Skeletal muscle tissue (tissue), 3 donors: ENCODE measurements at regions not wholly inside any gene's neighbourhood (a gene's known extent, or its start where the extent isn't known, plus 50 kb on each side); places are given as distances from the start of the nearest gene placed in this dataset.

ENCODE experiments used
- H3K27ac ChIP-seq: one replicate; pipeline ENCODE4 v1.7.0; 2013; ENCODE audit warnings: mild to moderate bottlenecking, low read depth, low read length, inconsistent platforms
- H3K27me3 ChIP-seq, 3 donors: one replicate each; pipeline ENCODE4 v1.7.0; 2013; ENCODE audit warnings: low read length in 3 of 3; ENCODE audit not compliant: control insufficient read depth in 3 of 3, insufficient read depth in 3 of 3
- H3K36me3 ChIP-seq, 3 donors: one replicate each; pipeline ENCODE4 v1.7.0; 2013; ENCODE audit warnings: low read length in 3 of 3; ENCODE audit not compliant: control insufficient read depth in 3 of 3, insufficient read depth in 3 of 3
- H3K4me1 ChIP-seq, 3 donors: one replicate each; pipeline ENCODE4 v1.7.0; 2013; ENCODE audit warnings: low read length in 3 of 3, mild to moderate bottlenecking in 3 of 3; ENCODE audit not compliant: control insufficient read depth in 3 of 3, insufficient read depth in 3 of 3
- H3K4me3 ChIP-seq, 3 donors: one replicate each; pipeline ENCODE4 v1.7.0; 2013; ENCODE audit warnings: low read length in 3 of 3
- H3K9ac ChIP-seq, 3 donors: one replicate each; pipeline ENCODE4 v1.7.0; 2013; ENCODE audit warnings: low read length in 3 of 3, mild to moderate bottlenecking in 3 of 3, moderate library complexity in 2 of 3, low read depth in 1 of 3
- H3K9me3 ChIP-seq, 3 donors: one replicate each; pipeline ENCODE4 v1.7.0; 2013; ENCODE audit warnings: low read length in 3 of 3; ENCODE audit not compliant: control insufficient read depth in 3 of 3
- donor health status: Osteomylitis.

DNA sequence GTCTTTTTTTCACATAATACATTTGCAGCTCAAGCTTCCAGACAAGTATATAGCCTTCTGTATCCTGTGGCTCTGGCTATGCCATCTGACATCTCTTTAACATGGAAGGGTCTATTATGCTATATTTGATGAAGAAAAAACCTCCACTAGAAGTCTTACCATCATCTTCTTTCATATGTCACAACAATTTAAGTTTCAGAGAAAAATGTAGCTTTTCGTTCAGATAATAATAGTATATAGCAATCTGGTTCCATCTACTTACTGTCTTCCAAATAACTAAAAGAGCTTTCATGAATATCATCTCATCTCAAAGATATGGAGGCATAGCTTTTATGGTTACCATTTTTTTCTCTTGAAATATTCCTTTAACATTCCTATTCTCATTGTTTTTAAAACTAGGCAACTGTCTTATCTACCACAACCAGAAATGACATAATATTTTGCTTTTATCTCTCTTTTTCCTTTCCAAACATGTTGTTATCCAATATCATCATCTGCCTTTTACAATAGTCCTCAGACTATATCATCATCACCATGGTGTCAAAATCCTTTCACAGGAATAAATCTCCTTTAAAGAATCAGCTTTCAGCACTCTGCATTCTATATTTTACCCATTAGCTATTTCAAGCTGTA lies 1005.1 kb downstream of the PDHA2 start:
- Histone ChIP-seq H3K4me1 (no peaks in the 10 kb centered on the region), H3K27me3 (no peaks in the 10 kb centered on the region), H3K9ac (no peak overlapping the region), H3K9me3 (no peaks in the 10 kb centered on the region), H3K4me3 (no peak overlapping the region), H3K27ac (no peak overlapping the region), H3K36me3 (no peaks in the 10 kb centered on the region)

DNA sequence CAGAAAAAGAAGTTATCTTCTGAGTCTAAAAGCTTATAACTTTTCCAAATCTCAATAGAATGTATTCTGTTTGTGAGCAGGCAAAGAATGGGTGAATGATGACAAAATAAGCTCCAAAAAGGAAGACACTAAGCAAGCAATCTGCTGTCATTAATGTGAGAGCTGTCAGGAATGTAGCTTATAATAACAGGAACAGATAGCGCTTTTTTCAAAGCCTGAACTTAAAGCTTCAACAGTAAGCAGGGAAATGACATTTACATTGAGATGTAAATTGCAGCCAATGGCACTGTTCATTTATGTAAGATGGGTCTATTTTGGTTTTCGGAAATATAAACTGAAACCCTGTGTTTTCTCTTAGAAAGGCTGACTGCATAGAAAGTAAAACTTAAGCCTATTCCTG lies 1005.9 kb downstream of the PDHA2 start:
- H3K9me3 ChIP-seq, result no peaks in the 10 kb centered on the region
- no peaks in the 10 kb centered on the region for H3K27me3 ChIP-seq
- no peak overlapping the region for H3K27ac ChIP-seq
- no peak overlapping the region for H3K9ac ChIP-seq
- no peak overlapping the region for H3K4me3 ChIP-seq
- no peaks in the 10 kb centered on the region for H3K4me1 ChIP-seq
- H3K36me3 ChIP-seq, result no peaks in the 10 kb centered on the region

DNA sequence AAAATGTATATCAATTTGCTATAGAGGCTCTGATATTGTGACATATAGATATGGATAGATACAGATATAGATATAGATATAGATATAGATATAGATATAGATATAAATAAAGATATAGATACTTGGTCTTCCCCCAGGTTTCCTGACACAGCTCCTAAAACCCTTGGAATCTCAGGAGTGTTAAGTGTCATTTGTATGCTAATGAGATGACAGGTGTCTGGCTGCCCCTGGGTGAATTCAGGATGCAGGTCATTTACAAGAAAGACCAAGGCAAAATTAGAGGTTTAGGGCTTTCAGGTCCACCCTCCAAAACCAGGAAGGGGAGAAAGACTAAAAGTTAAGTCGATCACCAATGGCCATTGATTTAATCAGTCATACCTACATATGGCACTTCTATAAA lies 1034.8 kb downstream of the PDHA2 start:
- Histone ChIP-seq H3K4me1 (no peaks in the 10 kb centered on the region), H3K27ac (no peak overlapping the region)

DNA sequence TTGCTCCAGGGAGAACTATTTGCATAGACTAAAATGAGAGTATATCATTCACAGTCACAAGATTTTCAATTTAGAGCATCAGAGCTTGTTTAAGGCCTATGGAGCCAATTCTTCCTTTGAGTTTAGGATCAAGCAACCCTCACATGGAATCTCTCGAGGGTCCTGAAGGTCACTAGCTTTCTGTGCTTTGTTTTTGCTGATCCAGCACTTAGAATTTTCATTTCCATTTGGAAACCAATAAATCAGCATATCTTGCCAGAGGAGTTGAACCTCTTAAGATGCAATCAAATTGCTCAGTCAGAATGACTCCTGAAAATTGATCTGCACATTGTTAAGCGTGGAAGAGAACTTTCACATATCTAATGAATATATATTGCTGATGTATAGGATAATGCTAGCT lies 1039.6 kb downstream of the PDHA2 start:
- Histone ChIP-seq H3K36me3 (no peaks in the 10 kb centered on the region), H3K27ac (no peak overlapping the region), H3K9me3 (peaks cover 0 to 8% (median 0%) of the 10 kb centered on the region in 3 donors), H3K9ac (no peak overlapping the region), H3K4me3 (no peak overlapping the region), H3K4me1 (no peaks in the 10 kb centered on the region), H3K27me3 (no peaks in the 10 kb centered on the region)

More for the DNA sequence above, 1034.8 kb downstream of the PDHA2 start:
- Histone ChIP-seq H3K4me3 (no peak overlapping the region), H3K36me3 (no peaks in the 10 kb centered on the region), H3K9me3 (peaks cover 0 to 5% (median 0%) of the 10 kb centered on the region in 3 donors), H3K27me3 (no peaks in the 10 kb centered on the region), H3K9ac (no peak overlapping the region)

DNA sequence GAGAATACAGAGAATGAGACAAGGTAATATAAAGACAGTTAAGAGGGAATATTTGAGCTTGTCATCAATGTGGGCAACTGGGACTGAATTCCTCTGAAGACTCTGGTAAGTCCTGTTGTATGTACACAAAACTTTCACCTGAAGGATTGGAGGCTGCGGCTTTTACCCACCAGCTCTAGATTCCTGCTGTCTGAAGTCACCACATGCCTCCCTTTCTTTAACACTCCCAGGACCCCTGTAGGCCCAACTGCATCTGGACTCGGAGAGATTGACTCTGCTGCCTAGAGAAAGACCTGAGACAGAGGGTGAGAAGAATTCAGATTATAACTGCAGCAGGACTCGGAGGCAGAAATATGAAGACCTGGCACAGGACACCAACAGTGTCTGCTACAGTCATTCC lies 1048.0 kb downstream of the PDHA2 start:
- Histone ChIP-seq H3K36me3 (no peaks in the 10 kb centered on the region), H3K4me3 (no peak overlapping the region), H3K27me3 (no peaks in the 10 kb centered on the region), H3K9me3 (no peaks in the 10 kb centered on the region), H3K27ac (no peak overlapping the region), H3K4me1 (no peaks in the 10 kb centered on the region), H3K9ac (no peak overlapping the region)

DNA sequence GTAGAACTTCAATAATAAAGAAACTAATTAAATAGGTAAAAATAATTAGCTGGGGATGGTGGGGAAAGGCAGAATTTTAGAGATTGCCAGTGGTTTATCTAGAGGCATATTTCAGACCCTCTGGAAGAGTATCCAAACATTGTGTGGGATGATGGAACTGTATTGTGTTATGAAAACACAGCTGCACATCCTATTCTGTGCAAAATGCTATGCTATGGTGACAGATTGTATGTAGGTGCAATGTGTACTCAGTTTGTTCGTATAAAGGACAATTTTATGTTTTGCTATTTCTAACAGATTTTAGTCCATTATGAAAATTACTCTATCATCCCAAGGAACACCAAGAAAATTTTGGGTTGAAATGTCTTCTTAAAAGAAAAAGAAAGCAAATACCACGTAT lies 1054.7 kb downstream of the PDHA2 start:
- Histone ChIP-seq H3K27me3 (no peaks in the 10 kb centered on the region), H3K4me3 (no peak overlapping the region), H3K36me3 (no peaks in the 10 kb centered on the region), H3K4me1 (no peaks in the 10 kb centered on the region), H3K9me3 (no peaks in the 10 kb centered on the region), H3K9ac (no peak overlapping the region), H3K27ac (no peak overlapping the region)

DNA sequence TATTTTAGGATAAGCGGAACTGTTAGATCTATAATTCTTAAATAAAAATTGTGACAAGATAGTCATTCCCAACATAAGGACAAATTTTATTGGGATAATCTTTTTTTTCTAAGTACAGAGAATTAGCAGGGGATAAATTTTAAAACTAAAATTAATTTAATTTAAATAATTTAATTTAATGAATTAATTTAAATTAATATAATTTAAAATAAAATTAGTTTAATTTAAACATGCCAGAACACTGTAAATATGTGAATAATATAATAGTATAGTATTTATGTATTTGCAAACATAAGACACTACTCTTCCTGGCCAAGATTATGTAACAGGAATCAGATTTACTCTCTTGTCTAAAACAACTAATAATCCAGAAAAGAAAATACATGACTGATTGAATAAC lies 1055.9 kb downstream of the PDHA2 start:
- no peaks in the 10 kb centered on the region for H3K4me1 ChIP-seq
- no peak overlapping the region for H3K9ac ChIP-seq
- H3K27me3 ChIP-seq, result no peaks in the 10 kb centered on the region
- H3K36me3 ChIP-seq, result no peaks in the 10 kb centered on the region
- H3K4me3 ChIP-seq, result no peak overlapping the region
- H3K27ac ChIP-seq, result no peak overlapping the region
- H3K9me3 ChIP-seq, result no peaks in the 10 kb centered on the region

DNA sequence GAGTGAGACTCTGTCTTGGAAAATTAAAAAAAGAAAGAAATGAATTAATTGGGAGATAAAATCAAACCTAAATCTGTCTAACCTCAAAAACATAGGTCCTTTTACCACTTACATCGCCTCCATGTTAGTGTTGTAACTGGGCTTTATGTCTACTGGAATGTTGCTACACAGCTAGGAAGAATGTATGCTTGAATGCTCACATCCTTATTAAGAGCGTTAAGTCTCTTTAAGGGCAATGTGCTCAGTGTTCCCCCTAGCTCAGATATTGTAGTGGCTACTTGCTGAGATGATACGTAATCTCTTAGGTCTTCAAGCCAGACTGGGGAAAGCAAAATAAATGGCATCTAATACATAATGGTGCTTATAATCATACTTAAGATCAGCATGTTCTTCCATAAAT lies 1072.8 kb downstream of the PDHA2 start:
- Histone ChIP-seq H3K27ac (no peak overlapping the region), H3K36me3 (no peaks in the 10 kb centered on the region), H3K9me3 (no peaks in the 10 kb centered on the region), H3K4me1 (no peaks in the 10 kb centered on the region), H3K27me3 (no peaks in the 10 kb centered on the region), H3K9ac (no peak overlapping the region), H3K4me3 (no peak overlapping the region)

DNA sequence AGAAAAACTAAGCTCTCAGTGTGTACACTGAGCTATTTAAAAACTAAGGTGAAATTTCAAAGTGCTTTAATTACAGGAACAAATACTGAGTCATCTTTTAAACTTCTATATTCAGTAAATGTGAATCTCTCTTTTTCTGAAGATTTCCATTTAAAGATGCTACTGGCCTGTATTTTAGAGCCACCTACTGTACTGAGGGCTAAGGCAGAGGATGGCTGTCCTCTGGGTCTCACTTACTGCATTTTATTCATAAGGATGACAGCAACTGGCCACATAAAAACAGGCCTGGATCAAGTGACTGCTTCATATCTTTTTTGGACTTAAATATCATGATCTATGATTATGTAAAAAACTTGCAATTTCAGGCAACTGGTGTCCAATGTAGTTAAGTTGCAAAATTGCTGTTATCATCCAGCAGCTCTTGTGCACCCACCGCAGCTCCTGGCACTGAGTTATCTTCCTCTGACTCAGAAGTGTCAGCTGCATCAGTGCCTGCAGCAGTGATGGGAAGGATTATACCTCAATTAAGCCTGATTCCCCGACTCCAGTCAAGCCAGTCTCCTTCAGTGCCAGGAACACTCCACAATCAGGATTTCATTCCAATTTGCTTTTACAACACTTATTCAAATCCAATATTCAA lies 1073.7 kb downstream of the PDHA2 start:
- no peak overlapping the region for H3K27ac ChIP-seq
- H3K27me3 ChIP-seq, result no peaks in the 10 kb centered on the region
- H3K4me1 ChIP-seq, result no peaks in the 10 kb centered on the region
- no peaks in the 10 kb centered on the region for H3K9me3 ChIP-seq
- H3K4me3 ChIP-seq, result no peak overlapping the region
- H3K9ac ChIP-seq, result no peak overlapping the region
- no peaks in the 10 kb centered on the region for H3K36me3 ChIP-seq

DNA sequence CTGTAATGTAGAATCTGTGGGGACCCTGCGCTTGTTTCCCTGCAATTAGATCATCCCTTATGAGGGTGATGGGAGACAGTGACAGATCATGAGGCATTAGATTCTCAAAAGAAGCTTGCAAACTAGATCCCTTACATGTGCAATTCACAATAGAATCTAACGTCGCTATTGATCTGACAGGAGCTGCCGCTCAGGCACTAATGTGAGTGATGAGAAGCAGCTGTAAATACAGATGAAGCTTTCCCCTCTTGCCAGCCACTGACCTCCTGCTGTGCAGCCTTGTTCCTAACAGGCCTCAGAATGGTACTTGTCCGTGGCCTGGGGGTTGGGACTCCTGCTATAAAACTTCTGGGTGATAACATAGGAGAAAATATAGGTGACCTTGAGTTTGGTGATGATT lies 1076.8 kb downstream of the PDHA2 start:
- H3K9ac ChIP-seq, result no peak overlapping the region

More for the DNA sequence above, 1076.8 kb downstream of the PDHA2 start:
- no peaks in the 10 kb centered on the region for H3K27me3 ChIP-seq
- no peaks in the 10 kb centered on the region for H3K4me1 ChIP-seq
- H3K27ac ChIP-seq, result no peak overlapping the region
- no peaks in the 10 kb centered on the region for H3K9me3 ChIP-seq
- H3K4me3 ChIP-seq, result no peak overlapping the region
- no peaks in the 10 kb centered on the region for H3K36me3 ChIP-seq
